Activated CD8-positive, alpha-beta T cell treated with anti-CD3 and anti-CD28 coated beads for 36 hours (primary cell): ENCODE measurements at regions not wholly inside any gene's neighbourhood (a gene's known extent, or its start where the extent isn't known, plus 50 kb on each side); places are given as distances from the start of the nearest gene placed in this dataset.

Experiments used
- ATAC-seq: fragments of 200-7000 bp; cut with Tn5 transposase; one replicate; pipeline ENCODE4 v1.10.0; 2021; ENCODE audit warnings: mild to moderate bottlenecking, moderate library complexity
- CTCF ChIA-PET: fragments of 350-600 bp; sonication (Branson Sonifier 250); formaldehyde crosslinking; loops from one replicate; lab custom pipeline; 2021; ENCODE audit warnings: antibody characterized with exemption; lab: Charles Lee
- POLR2A ChIA-PET: fragments of 350-600 bp; sonication (Branson Sonifier 250); formaldehyde crosslinking; loops from one replicate; lab custom pipeline; 2021; ENCODE audit warnings: antibody characterized with exemption; lab: Charles Lee
- DNase-seq: peaks from one replicate; pipeline ENCODE4 v3.0.0-alpha.2; 2020
- H3K27ac Mint-ChIP-seq: one replicate; pipeline ENCODE4 v1.8.0; 2021; ENCODE audit warnings: mild to moderate bottlenecking, mixed read lengths
- H3K27me3 Mint-ChIP-seq: one replicate; pipeline ENCODE4 v1.8.0; 2021; ENCODE audit warnings: mixed read lengths
- H3K36me3 Mint-ChIP-seq: one replicate; pipeline ENCODE4 v1.8.0; 2021; ENCODE audit warnings: low read depth, mixed read lengths
- H3K4me1 Mint-ChIP-seq: one replicate; pipeline ENCODE4 v1.8.0; 2021; ENCODE audit warnings: low read depth, mixed read lengths
- H3K4me3 Mint-ChIP-seq: one replicate; pipeline ENCODE4 v1.8.0; 2021; ENCODE audit warnings: mild to moderate bottlenecking, moderate library complexity, mixed read lengths
- H3K9me3 Mint-ChIP-seq: one replicate; pipeline ENCODE4 v1.8.0; 2021; ENCODE audit warnings: mixed read lengths
- CTCF ChIP-seq: fragments of 200-600 bp; IDR thresholded peaks from one replicate; pipeline ENCODE4 v1.8.0; 2022; ENCODE audit warnings: antibody characterized with exemption, mild to moderate bottlenecking
- intact Hi-C: fragments of 100-400 bp; cut with micrococcal nuclease; formaldehyde crosslinking; loops from one replicate; pipeline ENCODE4 v1.10.0; 2022

- Mint-ChIP-seq H3K9me3 (peaks cover 12% of the 10 kb centered on the region), H3K27ac (no peak overlapping the region), H3K4me1 (no peaks in the 10 kb centered on the region), H3K4me3 (no peak overlapping the region), H3K27me3 (peaks cover 7% of the 10 kb centered on the region), H3K36me3 (no peaks in the 10 kb centered on the region)
- ChIA-PET CTCF (no interaction called here), POLR2A (no interaction called here)
- no peak for ATAC-seq
- DNase-seq, result no peak
- intact Hi-C loops, result no loop called here
- no peak for TF ChIP-seq CTCF
Measured at GRCh38 chr5:108528655-108529054, 146.8 kb upstream of the FBXL17 start.

GRCh38 chr5:108524564-108524963, 142.7 kb upstream of the FBXL17 start:
- H3K9me3 Mint-ChIP-seq, result peaks cover 12% of the 10 kb centered on the region
- intact Hi-C loops, result no loop called here

GRCh38 chr5:108523360-108523759, 141.5 kb upstream of the FBXL17 start:
- H3K36me3 Mint-ChIP-seq, result no peaks in the 10 kb centered on the region
- ATAC-seq (no peak), DNase-seq (no peak)
- intact Hi-C loops, result no loop called here
- no peak overlapping the region for H3K27ac Mint-ChIP-seq
- H3K4me3 Mint-ChIP-seq, result no peak overlapping the region
- H3K4me1 Mint-ChIP-seq, result no peaks in the 10 kb centered on the region
- ChIA-PET CTCF (no interaction called here), POLR2A (no interaction called here)
- peaks cover 12% of the 10 kb centered on the region for H3K9me3 Mint-ChIP-seq
- no peak for TF ChIP-seq CTCF
- peaks cover 5% of the 10 kb centered on the region for H3K27me3 Mint-ChIP-seq

More at GRCh38 chr5:108524564-108524963, 142.7 kb upstream of the FBXL17 start:
- ATAC-seq, result no peak
- DNase-seq, result no peak
- ChIA-PET CTCF (no interaction called here), POLR2A (no interaction called here)
- Mint-ChIP-seq H3K27me3 (peaks cover 2% of the 10 kb centered on the region), H3K36me3 (no peaks in the 10 kb centered on the region), H3K4me3 (no peak overlapping the region), H3K4me1 (no peaks in the 10 kb centered on the region), H3K27ac (no peak overlapping the region)
- no peak for TF ChIP-seq CTCF

GRCh38 chr5:108521841-108522506, 140.1 kb upstream of the FBXL17 start:
- ATAC-seq (peak; percentile 72), DNase-seq (peak; percentile 16)
- peak; percentile 60 for TF ChIP-seq CTCF
- no peaks in the 10 kb centered on the region for H3K36me3 Mint-ChIP-seq
- H3K27me3 Mint-ChIP-seq, result peaks cover 10% of the 10 kb centered on the region
- ChIA-PET POLR2A (no interaction called here), CTCF (interaction anchor here (1.1 kb wide), 1 partner anchor 10 kb away, joined by 3 read pairs; no protein-coding TSS in a partner anchor)
- intact Hi-C loops, result no loop called here
- H3K27ac Mint-ChIP-seq, result no peak overlapping the region
- no peaks in the 10 kb centered on the region for H3K4me1 Mint-ChIP-seq
- no peak overlapping the region for H3K4me3 Mint-ChIP-seq
- H3K9me3 Mint-ChIP-seq, result peaks cover 10% of the 10 kb centered on the region

GRCh38 chr5:108521011-108521700, 139.3 kb upstream of the FBXL17 start:
- intact Hi-C loops, result no loop called here
- CTCF ChIA-PET, result interaction anchor here (1.1 kb wide), 1 partner anchor 11 kb away, joined by 3 read pairs; no protein-coding TSS in a partner anchor
- Mint-ChIP-seq H3K27ac (no peak overlapping the region), H3K9me3 (peaks cover 5% of the 10 kb centered on the region), H3K4me3 (no peak overlapping the region), H3K27me3 (peaks cover 10% of the 10 kb centered on the region), H3K36me3 (no peaks in the 10 kb centered on the region), H3K4me1 (no peaks in the 10 kb centered on the region)
- DNase-seq (no peak), ATAC-seq (no peak)
- no peak for TF ChIP-seq CTCF
- POLR2A ChIA-PET, result no interaction called here
